GM12864 (cell line): ENCODE measurements at regions not wholly inside any gene's neighbourhood (a gene's known extent, or its start where the extent isn't known, plus 50 kb on each side); places are given as distances from the start of the nearest gene placed in this dataset.

ENCODE experiments used
- DNase-seq: peaks from one replicate; pipeline ENCODE4 v3.0.0-alpha.2; 2011; ENCODE audit warnings: low read depth
- H3K4me3 ChIP-seq: 2 replicates; pipeline ENCODE4 v1.5.1; 2011; ENCODE audit warnings: mild to moderate bottlenecking, low read depth, low read length, control low read depth
- CTCF ChIP-seq: IDR thresholded peaks from 2 replicates; pipeline ENCODE4 v1.5.1; 2011; ENCODE audit warnings: low read depth, mild to moderate bottlenecking, moderate library complexity, low read length, control low read depth, inconsistent platforms; ENCODE audit errors: missing control alignments

- no peak overlapping the region for H3K4me3 ChIP-seq
- DNase-seq = no peak
- TF ChIP-seq CTCF = no peak
Measured at GRCh38 chr6:113744861-113745260, 112.3 kb upstream of the MARCKS start.

GRCh38 chr6:113750151-113750855 lies 106.8 kb upstream of the MARCKS start:
- DNase-seq = no peak
- no peak for TF ChIP-seq CTCF
- no peak overlapping the region for H3K4me3 ChIP-seq

- DNase-seq = no peak
- no peak overlapping the region for H3K4me3 ChIP-seq
- no peak for TF ChIP-seq CTCF
Measured at GRCh38 chr6:113754291-113754690, 102.9 kb upstream of the MARCKS start.

GRCh38 chr6:113755449-113756289 lies 101.5 kb upstream of the MARCKS start:
- DNase-seq = peak; percentile 59
- no peak for TF ChIP-seq CTCF
- no peak overlapping the region for H3K4me3 ChIP-seq

GRCh38 chr6:113756290-113756665 lies 100.9 kb upstream of the MARCKS start:
- no peak for TF ChIP-seq CTCF

GRCh38 chr6:113758214-113758613 lies 98.9 kb upstream of the MARCKS start:
- no peak for DNase-seq
- TF ChIP-seq CTCF = no peak
- no peak overlapping the region for H3K4me3 ChIP-seq

More at GRCh38 chr6:113756290-113756665, 100.9 kb upstream of the MARCKS start:
- no peak overlapping the region for H3K4me3 ChIP-seq
- no peak for DNase-seq
